IMR-90 (cell line): ENCODE measurements at regions not wholly inside any gene's neighbourhood (a gene's known extent, or its start where the extent isn't known, plus 50 kb on each side); places are given as distances from the start of the nearest gene placed in this dataset.

ENCODE experiments used
- ATAC-seq: fragments of 200-7000 bp; cut with Tn5 transposase; 2 replicates; pipeline ENCODE4 v1.9.1; 2020; ENCODE audit warnings: low read depth, mild to moderate bottlenecking, moderate library complexity
- BruUV-seq: library from RNA; stranded (reverse); fragments of 400-500 nt; replicated peaks from 2 replicates; lab custom pipeline; 2021; lab: Mats Ljungman, UMichigan
- CTCF ChIA-PET: fragments of 300-600 bp; formaldehyde crosslinking; extraction: SDS; loops from one replicate; lab custom pipeline; 2021; ENCODE audit warnings: antibody characterized with exemption; lab: Yijun Ruan, JAX
- POLR2A ChIA-PET: fragments of 300-600 bp; sonication (Branson Sonifier 250); formaldehyde crosslinking; loops from one replicate; lab custom pipeline; 2022; ENCODE audit warnings: antibody characterized with exemption; ENCODE audit not compliant: unreplicated experiment; lab: Charles Lee
- DNase-seq: peaks from one replicate; pipeline ENCODE4 v3.0.0; 2013
- H2AFZ ChIP-seq: replicated peaks from 2 replicates; pipeline ENCODE3; 2013; ENCODE audit warnings: low read length, mild to moderate bottlenecking; ENCODE audit not compliant: poor library complexity
- H2AK5ac ChIP-seq: 2 replicates; pipeline ENCODE4 v1.6.1; 2013; ENCODE audit warnings: low read depth, low read length, inconsistent platforms
- H2AK9ac ChIP-seq: replicated peaks from 2 replicates; pipeline ENCODE3; 2013; ENCODE audit warnings: mild to moderate bottlenecking, low read depth, low read length, moderate library complexity; ENCODE audit not compliant: poor library complexity
- H2BK120ac ChIP-seq: 2 replicates; pipeline ENCODE4 v1.6.1; 2013; ENCODE audit warnings: low read depth, low read length, inconsistent platforms
- H2BK15ac ChIP-seq: 3 replicates; pipeline ENCODE4 v1.6.1; 2013; ENCODE audit warnings: low read depth, low read length, inconsistent platforms
- H2BK20ac ChIP-seq: 2 replicates; pipeline ENCODE4 v1.6.1; 2013; ENCODE audit warnings: low read depth, mild to moderate bottlenecking, inconsistent platforms, low read length, moderate library complexity
- H2BK5ac ChIP-seq: 2 replicates; pipeline ENCODE4 v1.6.1; 2013; ENCODE audit warnings: mild to moderate bottlenecking, low read depth, low read length, inconsistent platforms; ENCODE audit not compliant: poor library complexity, severe bottlenecking
- H3K14ac ChIP-seq: replicated peaks from 2 replicates; pipeline ENCODE4 v1.6.1; 2013; ENCODE audit warnings: low read depth, low read length, inconsistent platforms
- H3K18ac ChIP-seq: 2 replicates; pipeline ENCODE4 v1.6.1; 2013; ENCODE audit warnings: low read depth, low read length, control low read depth
- H3K23ac ChIP-seq: 2 replicates; pipeline ENCODE4 v1.6.1; 2013; ENCODE audit warnings: low read depth, low read length, inconsistent platforms
- H3K27ac ChIP-seq: 2 replicates; pipeline ENCODE4 v1.5.1; 2013; ENCODE audit warnings: mild to moderate bottlenecking, control low read depth, low read length; ENCODE audit not compliant: insufficient read depth
- H3K27me3 ChIP-seq: 2 replicates; pipeline ENCODE4 v1.6.1; 2013; ENCODE audit warnings: low read length; ENCODE audit not compliant: control insufficient read depth, insufficient read depth
- H3K36me3 ChIP-seq: 2 replicates; pipeline ENCODE4 v1.6.1; 2013; ENCODE audit warnings: low read length, mixed read lengths; ENCODE audit not compliant: control insufficient read depth, insufficient read depth
- H3K4ac ChIP-seq: 2 replicates; pipeline ENCODE4 v1.6.1; 2013; ENCODE audit warnings: low read depth, low read length, inconsistent platforms
- H3K4me1 ChIP-seq: 2 replicates; pipeline ENCODE4 v1.6.1; 2013; ENCODE audit warnings: low read length, mixed read lengths; ENCODE audit not compliant: control insufficient read depth, insufficient read depth
- H3K4me2 ChIP-seq: 2 replicates; pipeline ENCODE4 v1.6.1; 2013; ENCODE audit warnings: low read depth, mild to moderate bottlenecking, control low read depth, low read length, moderate library complexity
- H3K4me3 ChIP-seq: 2 replicates; pipeline ENCODE4 v1.5.1; 2013; ENCODE audit warnings: low read depth, mild to moderate bottlenecking, control low read depth, low read length, moderate library complexity; ENCODE audit not compliant: insufficient read depth
- H3K56ac ChIP-seq: 2 replicates; pipeline ENCODE4 v1.6.1; 2013; ENCODE audit warnings: low read length, inconsistent platforms; ENCODE audit not compliant: insufficient read depth; ENCODE audit errors: extremely low read depth
- H3K79me1 ChIP-seq, 2 experiments: 2 replicates each; pipeline ENCODE4 v1.6.1; 2013; ENCODE audit warnings: low read length in 2 of 2, inconsistent platforms in 1 of 2, low read depth in 1 of 2
- H3K9ac ChIP-seq: 2 replicates; pipeline ENCODE4 v1.6.1; 2013; ENCODE audit warnings: low read depth, low read length, control low read depth
- H3K9me1 ChIP-seq: 2 replicates; pipeline ENCODE4 v1.6.1; 2013; ENCODE audit warnings: low read length, inconsistent platforms; ENCODE audit not compliant: insufficient read depth
- H3K9me3 ChIP-seq: 2 replicates; pipeline ENCODE4 v1.6.1; 2013; ENCODE audit warnings: low read length; ENCODE audit not compliant: control insufficient read depth, insufficient read depth
- H4K20me1 ChIP-seq: 2 replicates; pipeline ENCODE4 v1.6.1; 2013; ENCODE audit warnings: low read length, inconsistent platforms; ENCODE audit not compliant: insufficient read depth
- H4K5ac ChIP-seq: 2 replicates; pipeline ENCODE4 v1.6.1; 2013; ENCODE audit warnings: mild to moderate bottlenecking, low read depth, low read length, control low read depth
- H4K8ac ChIP-seq, 2 experiments: 2 replicates each; pipeline ENCODE4 v1.6.1; 2013; ENCODE audit warnings: low read depth in 2 of 2, low read length in 2 of 2, control low read depth in 1 of 2, inconsistent platforms in 1 of 2
- H4K91ac ChIP-seq: 2 replicates; pipeline ENCODE4 v1.6.1; 2013; ENCODE audit warnings: low read depth, low read length, inconsistent platforms; ENCODE audit not compliant: insufficient read depth
- BHLHE40 ChIP-seq: fragments of 150-350 bp; IDR thresholded peaks from 2 replicates; pipeline ENCODE4 v1.6.1; 2016; ENCODE audit warnings: mild to moderate bottlenecking, low read depth, low read length
- CEBPB ChIP-seq: IDR thresholded peaks from 2 replicates; pipeline ENCODE4 v1.6.1; 2012; ENCODE audit warnings: low read depth, low read length, improper control_type of control experiment
- CHD1 ChIP-seq: IDR thresholded peaks from 2 replicates; pipeline ENCODE4 v1.6.1; 2012; ENCODE audit warnings: low read depth, low read length, improper control_type of control experiment
- CTCF ChIP-seq: conservative IDR thresholded peaks from 2 replicates; pipeline ENCODE4 v1.5.1; 2012; ENCODE audit warnings: mild to moderate bottlenecking, low read depth, low read length, improper control_type of control experiment
- ELK1 ChIP-seq: fragments of 150-350 bp; IDR thresholded peaks from 2 replicates; pipeline ENCODE4 v1.6.1; 2016; ENCODE audit warnings: low read depth, mild to moderate bottlenecking, low read length, moderate library complexity, borderline replicate concordance
- FOS ChIP-seq: fragments of 150-350 bp; IDR thresholded peaks from 2 replicates; pipeline ENCODE4 v1.6.1; 2016; ENCODE audit warnings: low read depth, low read length
- MAFK ChIP-seq: IDR thresholded peaks from 2 replicates; pipeline ENCODE4 v1.6.1; 2012; ENCODE audit warnings: low read depth, low read length, improper control_type of control experiment
- MAZ ChIP-seq: IDR thresholded peaks from 2 replicates; pipeline ENCODE4 v1.6.1; 2012; ENCODE audit warnings: low read depth, mild to moderate bottlenecking, low read length, improper control_type of control experiment, moderate library complexity, borderline replicate concordance
- MXI1 ChIP-seq: IDR thresholded peaks from 2 replicates; pipeline ENCODE4 v1.6.1; 2012; ENCODE audit warnings: low read depth, mild to moderate bottlenecking, low read length, moderate library complexity, borderline replicate concordance
- NFE2L2 ChIP-seq: fragments of 150-350 bp; IDR thresholded peaks from 2 replicates; pipeline ENCODE4 v1.6.1; 2016; ENCODE audit warnings: low read depth, mild to moderate bottlenecking, low read length
- POLR2A ChIP-seq: IDR thresholded peaks from 2 replicates; pipeline ENCODE4 v1.6.1; 2012; ENCODE audit warnings: mild to moderate bottlenecking, low read depth, low read length
- RAD21 ChIP-seq: IDR thresholded peaks from 2 replicates; pipeline ENCODE4 v1.6.1; 2012; ENCODE audit warnings: low read length, improper control_type of control experiment
- RCOR1 ChIP-seq: IDR thresholded peaks from 2 replicates; pipeline ENCODE4 v1.6.1; 2012; ENCODE audit warnings: mild to moderate bottlenecking, low read length, improper control_type of control experiment; ENCODE audit not compliant: insufficient replicate concordance
- RFX5 ChIP-seq: IDR thresholded peaks from 2 replicates; pipeline ENCODE4 v1.8.0; 2012; ENCODE audit warnings: low read depth, mild to moderate bottlenecking, low read length, moderate library complexity
- SMC3 ChIP-seq: fragments of 150-350 bp; IDR thresholded peaks from 2 replicates; pipeline ENCODE4 v1.6.1; 2016; ENCODE audit warnings: low read depth, mild to moderate bottlenecking, antibody characterized with exemption, low read length, moderate library complexity
- USF2 ChIP-seq: fragments of 150-350 bp; IDR thresholded peaks from 2 replicates; pipeline ENCODE4 v1.6.1; 2017; ENCODE audit warnings: mild to moderate bottlenecking, antibody characterized with exemption, low read length, low read depth
- WGBS, 2 experiments: methylation state at CpG; one replicate each; pipeline versions ENCODE4 v1.1.5 to v1.1.7; 2013; ENCODE audit warnings: missing lambda C conversion rate in 2 of 2; ENCODE audit not compliant: insufficient read length in 1 of 2; ENCODE audit errors: extremely low coverage in 2 of 2; 5-methylcytosine and 5-hydroxymethylcytosine counted together
- dilution Hi-C: fragments of 300-500 bp; cut with HindIII; formaldehyde crosslinking; loops from one replicate; pipeline ENCODE4 v1.14.3; 2018; ENCODE audit warnings: low sequenced_read_pairs; ENCODE audit not compliant: unreplicated experiment
- in situ Hi-C: fragments of 300-500 bp; cut with MboI; formaldehyde crosslinking; loops from 3 replicates; pipeline ENCODE4 v1.14.3; 2019; ENCODE audit warnings: low sequenced_read_pairs, inconsistent platforms, mixed read lengths
- intact Hi-C: fragments of 100-400 bp; cut with micrococcal nuclease; formaldehyde crosslinking; loops from 2 replicates; pipeline ENCODE4 v1.10.0; 2022

- POLR2A ChIA-PET = no interaction called here
- no TSS peak for BruUV-seq
- WGBS, 2 experiments = no CpG with 5 or more reads among the region's 1 CpG
Measured at GRCh38 chr17:13851889-13852288, 217.4 kb upstream of the COX10 start.

More at GRCh38 chr17:13851889-13852288, 217.4 kb upstream of the COX10 start:
- Histone ChIP-seq H3K27ac (no peak overlapping the region), H4K8ac (no peak overlapping the region), H3K14ac (no peak overlapping the region), H3K4me1 (no peaks in the 10 kb centered on the region), H3K4ac (no peak overlapping the region), H4K20me1 (no peaks in the 10 kb centered on the region), H2AK5ac (no peak overlapping the region), H4K5ac (no peak overlapping the region), H3K9ac (no peak overlapping the region), H3K4me3 (no peak overlapping the region), H3K23ac (no peak overlapping the region), H2BK120ac (no peak overlapping the region), H3K56ac (no peak overlapping the region), H2AK9ac (no peak overlapping the region), H3K79me1 (no peaks in the 10 kb centered on the region), H2BK20ac (no peak overlapping the region), H3K36me3 (no peaks in the 10 kb centered on the region), H4K91ac (no peak overlapping the region), H3K9me1 (no peaks in the 10 kb centered on the region), H2AFZ (no peak overlapping the region), H3K18ac (no peak overlapping the region), H3K4me2 (no peak overlapping the region), H2BK5ac (no peak overlapping the region), H3K27me3 (no peaks in the 10 kb centered on the region), H2BK15ac (no peak overlapping the region), H3K9me3 (no peaks in the 10 kb centered on the region)
- in situ Hi-C loops (no loop called here), intact Hi-C loops (no loop called here), dilution Hi-C loops (no loop called here)
- CTCF ChIA-PET = no interaction called here
- ATAC-seq (no peak), DNase-seq (no peak)
- TF ChIP-seq MAFK (no peak), SMC3 (no peak), BHLHE40 (no peak), ELK1 (no peak), MAZ (no peak), CHD1 (no peak), POLR2A (no peak), FOS (no peak), NFE2L2 (no peak), RAD21 (no peak), CTCF (no peak), MXI1 (no peak), USF2 (no peak), RFX5 (no peak), CEBPB (no peak), RCOR1 (no peak)
